ENCODE measurements at regions not wholly inside any gene's neighbourhood (a gene's known extent, or its start where the extent isn't known, plus 50 kb on each side); places are given as distances from the start of the nearest gene placed in this dataset.

DNA sequence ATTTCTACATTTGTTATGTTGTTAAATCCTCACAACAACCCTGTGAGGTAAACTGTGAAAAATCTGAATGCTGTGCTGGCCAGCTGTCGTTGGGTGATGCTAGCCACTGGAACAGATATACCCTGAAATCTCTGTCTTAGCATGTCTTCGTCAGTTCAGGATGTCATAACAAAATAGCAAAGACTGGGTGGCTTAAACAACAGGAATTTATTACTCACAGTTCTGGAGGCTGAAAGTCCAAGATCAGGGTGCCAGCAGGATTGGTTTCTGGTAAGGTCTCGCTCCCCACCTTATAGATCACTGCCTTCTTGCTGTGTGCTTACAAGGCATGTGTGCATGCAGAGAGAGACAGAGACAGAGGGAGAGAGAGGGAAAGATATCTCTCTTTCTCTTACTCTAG, 211.7 kb downstream of the C11orf91 start:
- no peak overlapping the region for H3K4me3 ChIP-seq
- no peak overlapping the region for H3K27ac ChIP-seq

DNA sequence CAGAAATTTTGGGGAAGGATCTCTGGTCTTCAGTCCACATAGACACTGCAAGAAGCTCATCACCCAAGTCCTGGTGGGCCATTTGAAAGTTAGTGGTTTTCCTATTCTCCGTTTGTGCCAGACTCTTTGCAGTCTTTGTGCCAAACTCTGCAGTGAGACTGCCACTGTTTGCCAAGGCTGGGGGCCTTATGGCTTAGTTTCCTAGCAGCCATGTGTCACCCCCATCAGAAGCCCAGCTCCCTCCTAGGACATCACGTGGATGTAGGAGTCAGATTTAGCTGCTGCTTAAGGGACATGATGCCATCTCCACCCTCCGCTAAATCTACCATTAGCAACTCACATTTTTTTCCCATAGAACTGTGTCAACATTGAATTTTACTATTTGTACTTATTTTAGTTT, 220.0 kb downstream of the C11orf91 start:
- Histone ChIP-seq H3K27ac (peak overlapping the region in 1 of 21 experiments; percentile 44), H3K4me3 (no peak overlapping the region)

DNA sequence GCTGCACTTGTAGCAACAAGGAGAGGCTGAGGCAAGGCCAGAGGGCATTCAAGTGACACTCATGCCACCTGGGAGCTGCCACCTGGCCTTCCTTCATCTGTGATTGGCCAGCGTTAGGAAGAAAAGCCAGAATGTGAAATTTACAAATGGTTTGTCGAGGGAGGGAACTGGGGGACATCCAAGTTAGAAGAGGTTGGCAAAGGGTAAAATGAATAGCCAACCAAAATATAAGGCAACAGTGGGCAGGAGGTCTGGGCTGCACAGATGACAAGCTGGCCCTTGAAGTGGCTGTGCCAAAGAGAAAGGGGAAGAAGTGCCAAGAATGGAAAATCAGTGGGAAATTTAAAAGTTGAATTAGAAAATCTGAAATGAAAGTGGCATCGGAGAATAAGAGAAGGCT, 221.4 kb downstream of the C11orf91 start:
- Histone ChIP-seq H3K4me3 (no peak overlapping the region), H3K27ac (no peak overlapping the region)

DNA sequence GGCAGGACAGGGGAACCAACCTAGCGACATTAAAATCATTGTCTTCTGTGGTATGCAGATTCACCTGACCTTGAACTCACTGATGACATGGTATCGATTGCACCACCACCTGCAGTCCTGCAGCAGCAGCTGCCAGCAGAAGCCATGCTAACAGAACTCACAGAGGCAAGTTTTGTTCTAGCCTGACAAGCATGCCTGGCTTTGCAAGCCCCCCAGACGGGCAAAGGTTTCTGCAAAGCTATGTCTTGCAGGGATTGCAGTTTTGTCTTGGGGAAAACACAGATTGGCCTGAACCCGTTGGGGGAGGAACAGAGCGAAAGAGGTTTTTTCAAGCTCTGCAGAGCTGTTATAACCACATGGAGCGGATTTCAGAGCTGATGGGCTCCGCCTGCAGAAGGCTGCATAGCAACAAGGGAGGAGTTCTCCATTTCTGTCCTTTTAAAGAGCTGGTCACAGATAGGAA, 221.0 kb downstream of the HIPK3 start:
- Histone ChIP-seq H3K27ac (peak overlapping the region in 1 of 21 experiments; percentile 27), H3K4me3 (no peak overlapping the region)

DNA sequence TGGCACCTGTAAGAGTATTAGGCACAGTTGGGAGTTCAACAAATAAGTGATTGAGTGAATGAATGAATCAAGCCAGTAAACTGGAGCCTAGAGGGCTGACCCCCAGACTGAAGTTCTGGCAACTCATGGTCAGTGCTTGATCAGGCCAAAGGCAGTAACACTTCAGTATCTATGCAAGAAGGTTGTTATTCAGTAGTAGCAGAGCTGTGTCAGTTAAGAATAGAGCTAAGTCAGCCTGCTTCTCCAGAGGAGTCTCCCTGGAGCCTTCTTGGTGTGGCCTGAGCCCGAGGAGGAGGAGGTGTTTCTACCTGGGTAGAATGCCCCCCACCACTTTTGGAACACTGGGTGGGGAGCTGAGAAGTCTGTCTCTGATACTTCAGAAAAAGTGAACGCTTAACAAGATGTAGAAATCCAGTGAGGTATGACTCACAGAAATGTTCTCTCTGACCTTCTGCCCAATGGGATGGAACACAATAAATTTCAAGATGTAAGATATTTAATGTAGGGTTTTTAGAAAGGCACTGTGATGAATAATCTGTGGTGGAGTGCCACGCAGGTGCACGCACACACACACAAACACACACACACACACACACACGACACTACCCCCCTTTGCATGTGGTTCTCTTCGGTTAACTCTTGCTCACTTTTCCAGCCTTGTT, 219.9 kb downstream of the HIPK3 start:
- Histone ChIP-seq H3K4me3 (no peak overlapping the region), H3K27ac (no peak overlapping the region)

DNA sequence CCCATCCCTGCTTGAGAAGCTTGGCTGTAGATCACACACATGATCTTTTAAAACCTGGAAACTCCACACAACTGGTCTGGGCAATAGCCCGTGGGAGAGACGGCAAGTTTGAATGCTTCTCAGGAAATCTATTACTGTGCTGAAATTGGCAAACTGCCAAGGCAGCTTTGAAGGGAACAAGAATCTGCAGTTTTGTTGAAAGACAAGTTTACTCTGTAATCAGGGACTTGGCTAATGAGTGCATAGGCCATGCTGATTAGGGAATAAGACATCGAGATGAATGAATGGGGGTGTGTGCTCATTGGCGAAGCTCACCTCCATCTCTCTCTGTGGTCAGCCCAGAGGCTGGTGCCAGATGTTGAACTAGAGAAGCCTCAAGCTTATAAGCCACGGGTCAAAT, 218.8 kb downstream of the HIPK3 start:
- Histone ChIP-seq H3K4me3 (no peak overlapping the region), H3K27ac (no peak overlapping the region)

DNA sequence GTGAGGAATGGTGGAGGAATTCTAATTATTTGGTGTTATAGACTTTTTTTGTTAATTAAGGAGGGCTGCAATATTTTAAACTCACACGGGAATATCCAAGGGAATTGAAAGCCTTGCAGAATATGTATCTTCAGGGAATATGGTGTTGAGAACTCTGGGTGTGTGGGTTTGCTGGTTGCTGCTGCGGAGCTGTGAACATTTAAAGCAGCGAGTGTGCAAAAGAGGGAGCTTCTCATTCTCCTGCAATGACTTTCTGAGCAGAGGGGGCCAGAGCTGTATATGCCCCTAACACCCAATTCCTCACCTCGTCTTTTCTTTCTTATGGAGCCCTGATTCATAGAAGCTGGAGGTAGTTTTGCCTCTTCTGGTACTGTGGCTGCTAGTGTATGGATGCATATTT, 217.7 kb downstream of the HIPK3 start:
- Histone ChIP-seq H3K27ac (no peak overlapping the region), H3K4me3 (no peak overlapping the region)

DNA sequence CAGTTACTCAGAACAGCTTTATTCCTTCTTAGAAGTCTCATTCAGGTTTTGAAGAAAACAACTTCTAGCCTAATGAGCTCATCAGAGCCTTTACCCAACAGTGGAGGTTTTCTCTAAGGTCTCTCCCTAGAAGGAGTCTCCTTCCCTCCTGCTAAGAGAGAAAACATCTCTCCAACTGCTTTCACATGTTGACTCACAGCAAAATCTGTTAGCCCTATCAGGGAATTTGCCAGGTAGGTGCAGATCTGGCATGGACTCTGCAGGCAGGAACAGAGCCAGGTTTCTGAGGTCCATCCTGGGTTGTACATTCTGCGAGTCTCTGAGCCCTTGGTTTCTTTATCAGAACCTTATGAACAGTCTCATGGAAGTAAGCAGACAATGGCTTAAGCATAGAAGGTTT, 214.4 kb downstream of the HIPK3 start:
- Histone ChIP-seq H3K27ac (no peak overlapping the region), H3K4me3 (no peak overlapping the region)

DNA sequence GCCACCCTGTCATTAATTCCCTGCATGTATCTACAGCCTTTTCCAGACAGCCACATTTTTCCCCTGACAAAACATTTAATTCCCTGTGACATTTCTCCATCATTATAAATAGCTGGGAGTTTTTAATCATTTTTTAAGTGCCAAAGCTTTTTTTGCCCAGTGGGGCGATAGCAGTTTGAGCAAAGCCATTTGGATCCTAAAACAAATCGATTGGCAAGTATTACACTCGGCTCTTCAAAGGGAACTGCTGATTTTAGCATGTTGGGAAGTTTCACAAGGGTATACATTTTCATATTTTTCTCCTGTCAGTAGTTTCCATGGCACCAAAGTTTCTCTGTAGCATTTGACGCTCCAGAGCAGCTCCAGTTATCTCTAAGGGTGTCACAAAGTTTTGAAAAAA, 210.8 kb downstream of the HIPK3 start:
- no peak overlapping the region for H3K27ac ChIP-seq
- H3K4me3 ChIP-seq, result no peak overlapping the region

DNA sequence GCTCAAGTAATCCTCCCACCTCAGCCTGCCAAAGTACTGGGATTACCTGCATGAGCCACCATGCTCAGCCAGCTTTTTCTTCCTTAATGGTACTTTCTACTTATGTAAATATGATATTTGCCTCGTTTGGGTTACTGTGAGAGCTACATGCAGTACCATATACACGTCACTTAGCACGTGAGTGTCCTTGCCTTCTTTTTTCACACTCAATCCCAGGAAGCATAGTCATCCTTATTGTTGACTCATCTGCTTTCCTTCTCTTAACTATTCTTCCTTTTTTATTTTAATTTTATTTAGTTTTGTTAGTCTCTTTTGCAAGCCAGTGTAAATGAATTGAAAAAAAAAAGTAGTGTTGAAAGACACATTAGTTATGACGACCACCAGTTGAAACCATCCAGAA, 205.9 kb downstream of the HIPK3 start:
- H3K27ac ChIP-seq, result no peak overlapping the region
- H3K4me3 ChIP-seq, result no peak overlapping the region

DNA sequence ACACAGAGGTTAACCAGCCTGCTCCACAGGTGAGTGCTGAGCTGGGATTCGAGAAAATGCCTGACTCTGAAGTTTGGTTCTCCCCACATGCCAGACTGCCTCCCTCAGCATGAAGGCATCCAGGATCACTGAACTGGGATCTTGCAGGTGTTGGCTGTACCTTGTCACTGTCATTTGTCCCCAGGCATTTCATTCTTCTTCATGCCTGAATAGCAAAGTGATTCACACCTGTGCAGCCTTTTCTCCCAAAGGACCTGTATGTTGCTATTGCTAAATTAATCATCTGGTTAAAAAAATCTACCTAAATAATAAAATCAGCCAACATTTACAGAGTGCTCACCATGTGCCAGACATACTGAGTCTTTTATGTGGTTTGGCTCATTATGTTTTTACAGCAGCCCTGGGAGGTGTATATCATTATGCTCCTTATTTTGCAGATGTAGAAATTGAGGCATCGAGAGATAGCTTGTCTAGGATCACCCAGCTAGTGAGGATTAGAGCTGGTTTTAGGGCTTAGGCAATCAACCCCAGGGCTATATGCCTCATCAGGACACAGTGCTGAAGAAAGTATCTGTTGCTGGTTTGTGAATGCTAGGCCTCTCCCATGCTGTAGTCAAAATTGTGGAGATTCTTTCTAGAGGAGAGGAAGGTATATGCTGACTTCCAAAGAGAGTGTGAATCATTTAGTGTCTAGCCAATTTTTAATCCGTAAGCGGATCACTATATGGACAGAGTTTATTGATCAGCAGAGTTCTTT, 204.4 kb downstream of the HIPK3 start:
- H3K4me3 ChIP-seq, result no peak overlapping the region

DNA sequence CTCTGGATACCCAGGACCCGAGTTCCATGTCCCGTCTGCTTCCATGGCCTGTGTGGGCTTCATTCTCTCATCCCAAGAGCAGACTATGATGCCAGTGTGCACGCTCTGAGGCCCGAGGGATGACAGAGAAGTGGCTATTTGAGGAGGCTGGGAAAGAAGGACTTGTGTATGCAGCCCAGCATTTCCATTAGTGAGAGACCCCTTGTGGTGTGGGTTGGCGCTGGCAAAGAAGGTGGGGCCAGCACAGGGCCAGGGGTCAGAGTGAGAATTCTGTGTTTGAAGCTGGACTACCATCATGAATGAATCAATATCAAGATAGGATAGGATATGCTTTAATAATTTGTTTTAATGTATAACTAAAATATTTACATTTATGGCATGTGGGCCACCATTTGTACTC, 200.8 kb downstream of the HIPK3 start:
- Histone ChIP-seq H3K27ac (no peak overlapping the region), H3K4me3 (no peak overlapping the region)

More for the DNA sequence above, 204.4 kb downstream of the HIPK3 start:
- no peak overlapping the region for H3K27ac ChIP-seq

DNA sequence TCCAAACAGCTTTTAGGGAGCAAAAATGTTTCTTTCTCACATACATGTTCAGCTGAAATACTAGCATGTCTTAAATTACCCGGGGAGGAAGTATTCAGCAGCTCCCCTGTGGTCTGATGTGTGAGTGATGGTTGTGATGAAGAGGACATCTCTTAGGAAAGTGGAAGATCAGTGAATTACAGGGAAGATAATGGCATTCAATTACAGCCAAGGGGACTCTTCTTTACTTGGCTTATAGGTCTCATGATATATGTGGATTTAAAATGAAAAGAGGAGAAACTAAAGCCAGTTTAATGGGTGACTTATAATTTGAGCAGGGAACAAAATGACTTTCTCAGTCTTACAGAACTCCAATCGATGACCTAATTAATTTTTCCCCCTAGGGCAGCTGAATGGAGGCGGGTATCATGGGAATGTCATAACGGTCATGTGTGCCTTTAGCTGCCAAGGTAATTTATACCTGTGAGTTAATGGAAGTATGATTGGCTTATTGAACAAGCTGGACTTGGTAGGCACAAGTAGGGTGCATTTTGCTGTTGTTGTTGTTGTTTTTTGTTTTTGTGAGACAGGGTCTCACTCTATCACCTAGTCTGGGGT, 198.8 kb downstream of the HIPK3 start:
- Histone ChIP-seq H3K27ac (no peak overlapping the region), H3K4me3 (no peak overlapping the region)

DNA sequence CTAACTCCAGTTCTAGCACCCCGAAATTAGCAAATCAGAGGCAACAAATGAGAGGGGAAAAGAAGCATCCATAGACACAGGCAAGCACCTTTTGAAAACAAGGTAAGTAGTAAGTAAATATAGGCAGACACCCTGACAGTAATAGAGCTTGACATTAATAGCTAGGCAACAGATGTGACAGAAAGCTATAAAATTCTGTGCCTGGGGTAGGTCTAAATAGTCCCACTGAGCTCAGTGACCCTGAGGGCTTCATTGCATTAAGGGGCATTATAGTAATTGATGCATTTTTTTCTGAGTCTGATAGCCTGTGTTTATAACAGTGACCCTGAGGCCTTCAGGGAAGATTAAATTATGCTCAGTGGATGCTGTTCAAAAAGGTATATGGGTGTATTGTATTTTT, 197.1 kb downstream of the HIPK3 start:
- Histone ChIP-seq H3K27ac (no peak overlapping the region), H3K4me3 (no peak overlapping the region)

DNA sequence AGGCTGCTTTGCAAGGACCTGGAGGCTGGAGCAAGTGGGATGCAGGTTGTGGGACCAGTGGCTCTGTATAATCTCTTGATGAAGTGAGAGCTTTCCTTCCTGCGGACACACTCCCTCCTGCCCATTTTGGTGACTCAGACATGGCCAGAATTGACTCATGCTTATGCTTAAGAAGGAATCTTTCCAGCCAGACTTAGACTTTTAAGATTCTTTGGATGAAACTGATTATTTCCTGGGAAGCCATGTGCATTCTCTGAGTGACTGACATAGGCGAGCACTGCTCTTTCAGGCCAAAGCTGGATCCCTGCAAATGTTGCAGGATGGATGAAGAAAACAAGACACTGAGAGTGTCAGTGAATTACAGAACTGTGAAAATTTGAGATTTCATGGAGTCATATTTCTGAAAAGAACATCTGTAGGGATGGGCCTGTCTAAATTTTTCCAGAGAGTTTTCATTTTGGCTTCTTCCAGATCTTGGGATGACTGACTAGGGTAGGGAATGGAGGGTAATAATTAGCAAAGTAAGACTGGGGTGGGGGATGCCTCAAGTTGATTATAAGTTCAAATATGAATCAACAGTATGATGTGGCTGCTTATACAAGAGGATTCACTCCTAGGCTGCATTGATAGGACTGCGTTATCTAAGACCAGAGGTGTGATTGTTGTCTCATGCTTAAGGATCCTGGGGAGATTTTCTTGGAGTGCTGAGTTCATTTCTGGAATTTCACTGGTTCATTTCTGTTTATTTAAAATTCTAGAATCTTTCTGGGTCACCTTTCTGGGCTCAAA, 195.8 kb downstream of the HIPK3 start:
- no peak overlapping the region for H3K4me3 ChIP-seq

DNA sequence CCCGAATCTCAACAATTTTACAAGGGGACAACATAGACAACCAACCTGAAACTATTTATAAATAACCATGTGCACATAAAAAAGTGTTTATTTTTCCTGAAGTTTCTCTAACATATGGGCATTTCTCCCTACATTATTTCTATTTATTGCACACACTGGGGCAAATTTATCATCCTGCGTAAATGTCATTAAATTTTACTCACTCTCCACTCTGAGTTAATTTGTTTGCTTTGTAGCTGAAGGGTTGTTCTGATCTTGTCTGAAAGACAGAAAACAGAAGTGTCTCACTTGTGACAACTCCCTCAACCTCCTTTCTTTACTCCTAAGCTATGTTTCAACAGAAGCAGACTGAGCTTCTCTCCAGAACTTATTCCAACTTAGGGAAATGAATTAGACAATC, 194.2 kb downstream of the HIPK3 start:
- Histone ChIP-seq H3K4me3 (no peak overlapping the region), H3K27ac (no peak overlapping the region)

More for the DNA sequence above, 195.8 kb downstream of the HIPK3 start:
- peak overlapping the region in 1 of 21 experiments; percentile 39 for H3K27ac ChIP-seq

DNA sequence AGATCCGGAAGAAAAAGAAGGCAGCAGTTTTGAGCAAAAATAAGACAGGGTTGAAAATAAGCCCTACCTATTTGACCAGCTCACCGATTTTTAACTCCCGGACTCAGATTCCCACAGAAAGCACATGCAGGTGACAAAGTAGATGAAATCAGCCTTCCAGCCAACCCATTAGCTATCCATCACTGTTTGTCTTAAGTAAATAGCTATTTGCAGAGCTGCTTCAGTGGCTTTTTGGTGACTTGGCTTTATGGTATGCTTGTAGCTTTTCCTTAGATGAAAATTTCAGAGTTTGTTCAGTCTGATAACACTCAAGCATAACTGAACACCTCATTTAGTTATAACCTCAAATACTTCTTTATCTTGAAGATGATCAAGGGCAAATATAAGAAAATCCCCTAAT, 192.6 kb downstream of the HIPK3 start:
- Histone ChIP-seq H3K4me3 (no peak overlapping the region), H3K27ac (no peak overlapping the region)

DNA sequence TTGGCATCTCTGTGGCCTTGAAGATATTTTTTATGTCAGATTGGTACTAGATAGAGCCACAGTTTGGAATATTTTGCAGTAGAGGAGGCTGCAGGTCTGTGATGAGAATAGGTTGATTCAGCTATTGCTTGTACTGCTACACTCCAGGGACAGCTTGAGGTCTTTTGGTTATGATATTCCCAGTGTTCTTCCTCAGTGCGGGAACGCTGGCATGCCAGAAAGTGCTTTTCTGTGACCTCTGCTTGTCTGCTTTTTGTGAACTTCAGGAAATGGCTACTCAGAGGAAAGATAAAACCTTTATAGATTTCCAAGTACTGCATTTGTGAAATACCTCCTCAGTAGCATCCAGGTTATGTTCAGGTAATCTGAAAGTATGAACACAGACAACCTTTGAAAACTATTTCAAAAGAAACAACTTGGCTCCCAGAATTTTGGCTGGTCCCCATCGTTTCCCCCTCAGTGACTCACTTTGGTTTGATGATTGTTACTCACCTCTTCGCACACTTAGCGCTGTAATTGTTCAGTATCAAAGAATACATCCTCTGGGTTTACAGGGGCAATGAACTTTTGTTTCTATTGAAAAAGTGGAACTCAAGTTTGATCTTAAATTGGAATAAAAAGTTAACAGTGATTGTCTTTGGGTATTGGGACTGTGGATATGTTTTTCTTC, 191.4 kb downstream of the HIPK3 start:
- no peak overlapping the region for H3K27ac ChIP-seq

DNA sequence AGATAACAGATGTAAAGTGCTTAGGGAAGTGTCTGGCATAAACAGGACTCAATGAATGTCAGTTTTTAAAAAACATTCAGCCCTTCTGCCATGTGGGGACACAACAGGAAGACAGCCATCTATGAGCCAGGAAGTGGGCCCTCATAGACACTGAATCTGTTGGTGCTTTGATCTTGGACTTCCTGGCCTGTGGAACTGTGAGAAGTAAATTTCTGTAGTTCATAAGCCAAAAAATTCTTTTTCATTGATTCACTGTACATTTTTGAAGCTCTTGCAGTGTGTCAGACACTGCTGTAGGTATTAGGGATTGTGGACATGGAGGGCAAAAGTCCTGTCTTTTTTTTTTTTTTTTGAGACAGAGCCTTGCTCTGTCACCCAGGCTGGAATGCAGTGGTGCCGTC, 188.6 kb downstream of the HIPK3 start:
- no peak overlapping the region for H3K4me3 ChIP-seq
- H3K27ac ChIP-seq, result no peak overlapping the region

More for the DNA sequence above, 191.4 kb downstream of the HIPK3 start:
- H3K4me3 ChIP-seq, result no peak overlapping the region
